Activated CD4-positive, alpha-beta T cell treated with anti-CD3 and anti-CD28 coated beads, Interleukin-10, Interleukin-2, amounts not matched to agents 100 ng/mL and 50 ng/mL, durations not matched to agents 16 hours and 8 hours (primary cell): ENCODE measurements at regions not wholly inside any gene's neighbourhood (a gene's known extent, or its start where the extent isn't known, plus 50 kb on each side); places are given as distances from the start of the nearest gene placed in this dataset.
"Not testable (repeated sequence)": the region's sequence is repeated elsewhere in the genome, so short reads cannot be mapped to it uniquely, and the experiment has no call there.

Source experiments
- DNase-seq: peaks from one replicate; pipeline ENCODE4 v3.0.0-alpha.2; 2020

DNA sequence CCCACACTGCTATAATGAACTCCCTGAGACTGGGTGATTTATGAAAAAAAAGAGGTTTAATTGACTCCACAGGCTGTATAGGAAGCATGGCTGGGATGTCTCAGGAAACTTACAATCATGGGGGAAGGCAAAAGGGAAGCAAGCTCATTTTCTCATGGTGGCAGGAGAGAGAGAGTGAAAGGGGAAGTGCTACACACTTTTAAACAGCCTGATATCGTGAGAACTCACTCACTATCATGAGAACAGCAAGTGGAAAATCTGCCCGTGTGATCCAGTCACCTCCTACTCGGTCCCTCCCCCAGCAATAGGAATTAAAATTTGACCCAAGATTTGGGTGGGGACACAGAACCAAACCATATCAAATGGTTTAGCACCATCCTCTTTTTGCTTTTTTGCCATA lies 116.6 kb upstream of the CEP162 start:
- DNase-seq: no peak

DNA sequence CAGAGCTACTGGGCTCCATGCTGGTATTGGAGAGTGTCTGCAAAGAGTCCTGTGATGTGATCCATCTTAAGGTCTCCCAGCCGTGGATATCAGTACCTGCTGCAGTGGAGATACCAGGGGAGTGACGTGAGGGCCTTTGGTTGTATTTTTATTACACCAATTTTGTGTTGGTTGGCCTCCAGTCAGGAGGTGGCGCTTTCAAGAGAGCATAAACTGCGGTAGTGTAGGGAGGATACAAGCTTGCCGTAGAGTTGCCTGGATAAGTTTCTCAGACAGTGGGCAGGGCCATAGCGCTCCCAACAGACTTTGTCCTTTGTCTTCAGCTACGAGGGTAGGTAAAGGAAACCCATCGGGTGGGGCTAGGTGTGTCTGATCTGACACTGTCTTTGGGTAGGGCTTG lies 113.0 kb upstream of the CEP162 start:
- no peak for DNase-seq

DNA sequence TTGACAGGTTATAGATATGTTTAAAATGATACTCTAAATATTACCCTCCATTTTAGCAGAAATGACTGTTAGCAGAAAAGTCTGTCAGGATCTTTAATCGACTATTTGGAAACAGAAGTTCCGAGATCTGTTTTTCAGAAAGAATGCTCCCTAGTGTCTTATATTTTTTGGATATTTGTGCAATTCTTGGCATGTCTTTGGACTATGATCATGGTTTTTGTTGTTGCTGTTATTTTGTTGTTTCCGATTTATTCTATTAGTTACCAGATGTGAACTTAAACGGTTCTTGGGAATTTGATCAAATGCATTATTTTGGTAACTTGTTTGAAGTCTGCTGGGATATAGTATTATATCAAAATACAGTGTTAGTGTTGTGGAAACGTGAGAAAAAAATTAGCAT lies 106.4 kb upstream of the CEP162 start:
- DNase-seq: no peak

DNA sequence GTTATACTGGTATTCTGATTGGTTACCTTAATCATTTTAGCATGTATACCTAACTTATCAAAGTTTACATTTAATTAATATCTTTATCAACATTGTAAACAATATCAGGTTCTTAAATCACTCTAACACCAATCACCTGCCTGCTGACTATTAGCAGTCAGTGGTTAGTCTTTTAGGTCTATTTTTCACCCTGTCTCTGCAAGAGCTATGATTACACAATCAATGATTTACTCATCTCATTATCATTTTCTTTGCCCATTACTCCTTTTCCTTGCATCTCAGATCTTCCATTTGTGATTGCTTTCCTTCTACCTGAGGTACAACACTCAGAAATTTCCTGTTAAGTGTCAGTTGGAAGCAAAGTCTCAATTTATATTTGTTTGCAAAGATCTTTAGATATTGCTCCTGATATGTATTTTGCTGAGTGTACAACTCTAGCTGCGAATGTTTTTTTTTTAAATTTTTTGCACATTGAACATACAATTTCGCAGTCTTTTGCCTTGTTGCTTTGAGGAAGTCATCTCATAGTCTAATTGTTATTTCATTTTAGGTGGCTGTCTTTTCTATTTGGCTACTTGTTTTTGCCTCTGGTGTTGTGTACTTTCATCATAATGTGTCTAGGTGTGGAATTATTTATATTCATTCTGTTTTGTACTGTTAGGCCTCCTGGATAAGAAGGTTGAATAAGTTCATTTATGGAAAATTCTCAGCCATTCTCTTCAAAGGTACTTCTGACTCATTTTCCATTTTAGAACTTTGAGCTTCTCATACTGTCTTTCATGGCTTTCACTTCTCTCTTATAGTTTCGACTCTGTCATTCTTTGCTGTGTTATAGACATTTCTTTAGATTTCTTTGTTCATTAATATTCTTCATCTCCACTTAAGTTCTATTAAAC lies 104.9 kb upstream of the CEP162 start:
- DNase-seq: no peak

DNA sequence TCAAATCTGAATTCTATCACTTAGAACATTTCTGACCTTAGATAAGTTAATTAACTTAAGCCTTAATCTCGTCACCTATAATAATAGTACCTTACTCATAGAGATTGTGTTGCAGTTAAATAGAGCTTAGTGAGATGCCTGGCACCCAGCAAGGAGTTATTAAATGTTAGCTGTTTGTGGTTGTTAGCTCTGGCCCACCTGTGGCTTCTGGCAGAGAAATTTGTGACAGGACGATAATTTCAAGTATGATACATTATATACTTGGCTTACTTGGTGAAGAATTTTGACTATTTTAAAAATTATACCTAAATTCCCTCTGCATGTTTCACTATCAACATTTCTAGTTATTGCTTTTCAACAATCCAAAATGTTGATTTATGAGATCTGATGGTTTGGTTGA lies 102.9 kb upstream of the CEP162 start:
- DNase-seq: no peak

DNA sequence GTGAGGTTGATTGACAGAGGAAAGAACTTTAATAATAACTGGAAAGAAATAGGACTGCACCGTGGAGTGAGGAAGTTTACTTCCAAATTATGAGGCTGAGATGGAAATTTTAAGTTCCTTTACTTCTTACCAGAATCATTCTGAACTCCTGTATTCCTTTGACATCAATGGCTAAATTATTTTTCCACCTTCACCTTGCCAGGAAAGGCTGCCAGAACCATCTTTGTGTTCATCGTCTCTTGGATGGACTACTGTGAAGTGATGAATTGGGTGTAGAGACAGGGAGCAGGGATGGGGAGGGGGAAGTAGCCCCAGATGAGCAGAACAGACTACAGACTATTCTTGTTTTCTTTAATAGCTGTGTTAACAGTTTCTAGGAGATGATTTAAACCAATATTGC lies 102.1 kb upstream of the CEP162 start:
- no peak for DNase-seq

DNA sequence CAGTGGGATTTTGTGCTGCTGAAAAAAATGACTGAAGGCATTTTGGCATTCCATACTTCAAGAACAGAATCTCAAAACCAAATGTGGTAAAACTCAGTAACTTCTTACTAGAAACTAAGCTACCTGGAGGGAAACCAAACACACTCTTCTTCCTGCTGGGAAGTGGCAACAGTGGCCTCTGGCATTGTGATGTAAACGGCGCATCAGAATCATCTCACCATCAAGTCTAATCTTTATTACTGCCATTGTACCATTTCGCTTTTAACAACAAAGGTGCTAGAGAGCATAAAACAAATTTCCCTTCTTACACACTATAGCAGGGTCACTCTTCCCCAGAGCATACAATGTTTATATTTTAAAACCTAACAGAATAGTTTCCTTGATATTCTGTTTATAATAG lies 101.6 kb upstream of the CEP162 start:
- no peak for DNase-seq

DNA sequence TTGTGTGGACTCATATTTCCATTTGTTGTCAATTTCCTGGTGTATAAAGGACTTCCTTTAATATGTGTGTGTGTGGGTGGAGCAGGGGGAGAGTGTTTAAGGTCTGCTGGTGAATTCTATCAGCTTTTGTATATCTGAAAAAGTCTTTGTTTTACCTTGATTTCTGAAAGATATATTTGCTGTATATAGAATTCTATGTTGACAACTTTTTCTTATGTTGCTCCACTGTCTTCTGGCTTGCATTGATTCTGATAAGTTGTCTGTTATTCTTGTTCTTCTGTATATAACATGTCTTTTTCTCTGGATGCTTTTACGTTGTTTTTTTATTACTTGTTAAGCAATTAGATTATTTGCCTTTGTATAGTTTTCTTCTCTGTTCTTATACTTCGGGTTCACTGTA lies 90.0 kb upstream of the CEP162 start:
- DNase-seq: no peak

DNA sequence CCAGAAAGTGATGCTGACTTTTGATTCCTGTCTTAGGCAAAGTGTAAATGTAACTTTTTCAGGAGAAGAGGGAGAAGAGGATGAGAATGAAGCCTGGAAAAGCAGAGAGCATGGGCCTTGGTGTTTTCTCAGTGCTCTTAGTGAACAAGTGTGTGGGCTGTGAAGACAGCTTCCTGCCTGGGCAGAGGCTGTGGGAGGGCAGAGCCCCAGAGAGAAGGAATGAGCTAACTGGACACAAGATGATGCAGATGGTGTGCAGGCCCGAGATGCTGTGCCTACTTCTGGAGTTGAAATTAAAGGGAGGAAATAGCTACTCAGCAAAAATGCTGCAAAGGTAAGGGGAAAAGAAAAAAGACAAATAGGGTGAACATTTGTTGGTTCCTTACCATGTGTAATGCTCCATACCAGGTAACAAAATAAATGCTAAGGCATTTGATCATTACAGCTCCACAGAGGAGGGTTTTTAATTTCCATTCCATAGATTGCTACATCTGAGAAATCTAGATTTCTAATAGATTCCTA lies 87.0 kb upstream of the CEP162 start:
- no peak for DNase-seq

DNA sequence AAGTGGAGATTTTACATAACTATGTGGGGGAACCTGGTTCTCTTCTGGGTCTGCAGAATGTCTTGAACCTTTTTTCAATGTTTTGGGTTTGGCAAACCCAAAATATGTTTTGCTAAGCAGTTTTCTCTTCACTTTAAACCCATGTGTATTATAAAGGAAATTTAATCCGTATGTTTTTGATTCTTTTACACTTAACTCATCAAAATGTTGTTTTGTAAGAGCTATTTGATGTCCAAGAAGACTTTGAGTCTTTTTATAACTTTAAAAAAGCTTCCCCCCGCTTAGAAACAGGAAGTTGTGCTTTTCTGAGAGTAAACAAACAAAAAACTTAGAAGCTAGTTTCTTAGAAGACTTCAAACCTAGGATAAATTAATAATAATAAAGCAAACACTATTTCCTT lies 81.9 kb upstream of the CEP162 start:
- no peak for DNase-seq

DNA sequence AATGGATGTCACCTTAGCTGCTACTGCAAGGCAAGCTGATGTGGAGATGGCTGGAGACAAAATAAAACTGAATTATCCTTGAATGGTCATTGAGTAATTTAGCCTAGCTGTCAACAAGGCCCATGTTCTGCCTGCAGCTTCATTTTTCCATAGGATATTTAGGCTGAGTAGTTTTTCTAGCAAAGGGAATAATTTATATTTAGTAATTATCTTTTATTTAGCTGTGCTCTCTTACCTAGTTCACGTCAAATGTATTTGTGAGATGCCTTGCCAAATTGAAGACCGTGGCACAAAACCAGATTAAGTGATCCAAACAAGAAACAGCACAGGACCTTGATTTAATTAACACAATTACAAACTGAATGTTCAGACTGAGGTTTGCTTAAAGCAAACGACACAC lies 77.4 kb upstream of the CEP162 start:
- no peak for DNase-seq

DNA sequence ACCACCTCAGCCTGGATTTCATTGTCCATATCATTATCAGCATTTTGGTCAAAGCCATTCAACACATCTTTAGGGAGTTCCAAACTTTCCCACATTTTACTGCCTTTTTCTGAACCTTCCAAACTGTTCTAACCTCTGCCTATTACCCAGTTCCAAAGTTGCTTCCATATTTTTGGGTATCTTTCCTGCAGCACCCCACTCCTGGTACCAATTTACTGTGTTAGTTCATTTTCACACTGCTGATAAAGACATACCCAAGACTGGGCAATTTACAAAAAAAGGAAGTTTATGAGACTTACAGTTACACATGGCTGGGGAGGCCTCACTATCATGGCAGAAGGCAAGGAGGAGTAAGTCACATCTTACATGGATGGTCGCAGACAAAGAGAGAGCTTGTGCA lies 63.6 kb upstream of the CEP162 start:
- not testable (repeated sequence) for DNase-seq

DNA sequence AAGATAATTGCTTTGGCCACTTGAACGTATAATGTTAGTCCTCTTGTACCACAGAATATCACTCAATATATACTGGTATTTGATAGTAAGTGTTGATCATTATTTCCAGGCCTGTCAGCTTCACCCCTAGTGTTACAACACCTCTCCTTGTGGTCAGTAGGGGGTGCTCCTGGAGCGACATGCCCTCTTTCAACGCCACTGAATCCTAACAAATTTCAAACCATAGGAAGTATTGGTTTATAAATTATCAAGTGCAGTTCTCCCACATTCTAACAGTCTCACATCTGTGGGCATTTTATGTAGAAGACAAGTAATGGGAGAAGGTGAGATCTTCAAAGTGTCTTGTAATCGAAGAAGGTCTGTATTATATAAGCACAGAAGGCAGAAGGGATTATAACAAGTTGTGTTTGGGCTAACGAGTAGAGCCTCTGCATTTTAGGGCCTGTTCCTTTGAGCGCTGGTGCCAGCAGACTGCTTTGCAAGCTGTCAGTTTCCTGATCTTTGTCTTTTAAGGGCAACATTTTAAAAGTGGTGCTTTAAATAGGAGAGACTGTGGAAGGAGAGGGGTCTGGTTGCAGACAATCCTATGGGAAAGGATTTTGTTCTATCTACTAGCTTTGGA lies 57.1 kb upstream of the CEP162 start:
- peak; percentile 3 for DNase-seq

DNA sequence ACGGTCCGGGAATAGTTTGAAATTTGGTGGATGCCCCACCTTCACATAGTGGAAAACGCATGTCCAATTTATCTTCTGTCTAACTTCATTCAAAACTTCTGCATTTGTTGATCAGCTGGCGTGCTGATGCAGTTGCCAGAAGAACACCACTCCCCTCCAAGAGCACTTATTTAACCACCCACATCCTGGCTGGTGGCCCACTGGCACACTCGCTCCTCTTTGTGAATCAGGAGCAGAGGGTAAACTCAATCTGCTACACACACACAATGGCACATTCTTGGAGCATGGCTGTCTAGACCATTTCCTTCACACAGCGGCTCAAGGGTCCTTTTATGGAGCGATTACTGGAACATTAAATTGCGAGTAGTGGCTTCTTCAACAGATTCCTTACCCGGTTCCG lies 55.1 kb upstream of the CEP162 start:
- DNase-seq: no peak

DNA sequence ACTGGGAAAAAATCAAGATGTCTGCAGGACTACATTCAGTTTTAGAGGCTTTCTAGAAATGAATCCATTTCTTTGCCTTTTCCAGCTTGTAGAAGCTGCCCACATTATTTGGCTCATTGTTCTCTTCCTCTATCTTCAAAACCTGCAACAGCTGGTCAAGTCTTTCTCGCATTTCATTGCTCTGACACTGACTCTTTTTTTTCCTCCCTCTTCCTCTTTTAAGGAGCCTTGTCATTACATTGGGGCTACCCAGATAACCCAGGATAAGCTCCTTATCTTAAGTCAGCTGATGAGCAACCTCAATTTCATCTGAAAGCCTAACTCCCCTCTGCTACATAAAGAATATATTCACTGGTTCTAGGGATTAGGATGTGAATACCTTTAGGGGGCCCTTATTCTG lies 53.2 kb upstream of the CEP162 start:
- no peak for DNase-seq

DNA sequence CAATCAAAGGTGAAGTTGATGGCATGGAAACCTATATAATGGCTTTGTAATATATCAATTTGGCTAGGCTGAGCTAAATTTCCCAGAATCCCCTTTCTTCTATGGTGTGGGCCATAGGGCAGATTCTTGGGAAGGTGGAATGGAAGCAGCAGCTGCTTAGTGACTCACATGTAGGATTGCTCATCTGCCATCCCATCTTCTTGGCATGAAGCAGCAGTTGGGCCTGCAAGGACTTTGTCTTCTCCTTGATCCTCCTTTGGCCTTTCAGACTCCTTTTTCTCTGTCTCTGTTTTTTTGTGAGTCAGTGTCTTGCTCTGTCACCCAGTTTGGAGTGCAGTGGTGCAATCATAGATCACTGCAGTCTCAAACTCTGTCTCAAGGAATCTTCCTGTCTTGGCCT lies 52.6 kb upstream of the CEP162 start:
- DNase-seq: no peak

DNA sequence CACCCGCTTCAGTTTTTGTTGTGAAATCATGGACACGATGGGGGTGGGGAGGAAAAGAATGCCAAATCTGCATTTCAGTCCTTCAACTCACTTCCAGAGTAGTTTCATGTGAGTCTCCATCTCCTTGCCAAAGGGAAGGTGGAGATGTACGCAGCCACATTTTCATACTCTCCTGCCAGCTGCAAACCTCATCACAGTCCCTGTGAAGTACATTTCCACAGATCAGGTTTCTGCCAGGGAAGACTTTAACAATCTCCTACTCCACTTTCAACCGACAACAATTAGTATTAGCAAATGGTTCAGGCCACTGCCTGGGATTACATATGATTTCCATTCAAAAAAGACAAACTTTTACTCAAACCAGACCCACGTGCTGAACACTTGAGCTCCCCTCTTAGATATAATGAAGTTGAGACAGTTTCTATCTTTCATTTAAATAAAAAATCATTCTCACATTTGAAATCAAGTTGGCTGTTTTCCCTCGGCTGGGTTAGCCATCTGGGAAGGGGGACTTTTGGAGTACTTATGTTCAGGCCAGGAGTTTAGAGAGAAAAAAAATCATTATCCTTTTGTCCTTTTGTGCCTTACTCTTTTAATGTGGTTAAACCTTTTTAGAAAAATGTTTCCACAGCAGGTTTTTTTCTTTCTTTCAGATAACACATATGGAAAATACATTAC lies 51.0 kb upstream of the CEP162 start:
- no peak for DNase-seq
